ENCODE measurements at regions not wholly inside any gene's neighbourhood (a gene's known extent, or its start where the extent isn't known, plus 50 kb on each side); places are given as distances from the start of the nearest gene placed in this dataset.

- no peak overlapping the region for H3K27ac Mint-ChIP-seq
- no peaks in the 10 kb centered on the region for H3K9me3 Mint-ChIP-seq
- CTCF ChIA-PET, result interaction anchor here (2.8 kb wide), 1 partner anchor 55 kb away, joined by 6 read pairs; no protein-coding TSS in a partner anchor
- no peaks in the 10 kb centered on the region for H3K36me3 Mint-ChIP-seq (ENCODE audit: low read depth)
- H3K4me3 Mint-ChIP-seq, result no peak overlapping the region
- H3K4me1 Mint-ChIP-seq, result peaks cover 2% of the 10 kb centered on the region
- POLR2A ChIA-PET, result no interaction called here
- H3K27me3 Mint-ChIP-seq, result peaks cover 7% of the 10 kb centered on the region
- DNase-seq, result no peak
These were observed 69.1 kb upstream of the SNRK start for GRCh38 chr3:43217206-43217605.

- H3K4me3 Mint-ChIP-seq, result no peak overlapping the region
- DNase-seq, result no peak
- H3K9me3 Mint-ChIP-seq, result no peaks in the 10 kb centered on the region
- H3K27ac Mint-ChIP-seq, result no peak overlapping the region
- H3K4me1 Mint-ChIP-seq, result peaks cover 2% of the 10 kb centered on the region
- ChIA-PET POLR2A (no interaction called here), CTCF (interaction anchor here (1.0 kb wide), 1 partner anchor 162 kb away, joined by 3 read pairs; no protein-coding TSS in a partner anchor)
- H3K36me3 Mint-ChIP-seq (ENCODE audit: low read depth), result no peaks in the 10 kb centered on the region
- peaks cover 7% of the 10 kb centered on the region for H3K27me3 Mint-ChIP-seq
These were observed 70.6 kb upstream of the SNRK start for GRCh38 chr3:43215663-43216275.

GRCh38 chr3:43215138-43215537 is 71.2 kb upstream of the SNRK start:
- Mint-ChIP-seq H3K36me3 (ENCODE audit: low read depth) (no peaks in the 10 kb centered on the region), H3K4me3 (no peak overlapping the region), H3K9me3 (no peaks in the 10 kb centered on the region), H3K4me1 (no peaks in the 10 kb centered on the region), H3K27ac (no peak overlapping the region), H3K27me3 (peaks cover 8% of the 10 kb centered on the region)
- no peak for DNase-seq
- ChIA-PET CTCF (interaction anchor here (1.0 kb wide), 1 partner anchor 163 kb away, joined by 3 read pairs; no protein-coding TSS in a partner anchor), POLR2A (no interaction called here)

- no peaks in the 10 kb centered on the region for H3K4me1 Mint-ChIP-seq
- H3K36me3 Mint-ChIP-seq (ENCODE audit: low read depth), result no peaks in the 10 kb centered on the region
- ChIA-PET POLR2A (no interaction called here), CTCF (no interaction called here)
- no peaks in the 10 kb centered on the region for H3K9me3 Mint-ChIP-seq
- H3K4me3 Mint-ChIP-seq, result no peak overlapping the region
- peaks cover 8% of the 10 kb centered on the region for H3K27me3 Mint-ChIP-seq
- no peak for DNase-seq
- H3K27ac Mint-ChIP-seq, result no peak overlapping the region
These were observed 71.7 kb upstream of the SNRK start for GRCh38 chr3:43214616-43215015.

GRCh38 chr3:43213631-43214030 is 72.7 kb upstream of the SNRK start:
- Mint-ChIP-seq H3K27ac (no peak overlapping the region), H3K9me3 (no peaks in the 10 kb centered on the region), H3K36me3 (ENCODE audit: low read depth) (no peaks in the 10 kb centered on the region), H3K4me1 (no peaks in the 10 kb centered on the region), H3K4me3 (no peak overlapping the region), H3K27me3 (peaks cover 8% of the 10 kb centered on the region)
- CTCF ChIA-PET, result interaction anchor here (1.0 kb wide), 1 partner anchor 51 kb away, joined by 3 read pairs; no protein-coding TSS in a partner anchor
- DNase-seq, result no peak
- POLR2A ChIA-PET, result no interaction called here

GRCh38 chr3:43212914-43213611 is 73.3 kb upstream of the SNRK start:
- Mint-ChIP-seq H3K27ac (no peak overlapping the region), H3K27me3 (peaks cover 8% of the 10 kb centered on the region), H3K9me3 (no peaks in the 10 kb centered on the region), H3K4me1 (no peaks in the 10 kb centered on the region), H3K4me3 (no peak overlapping the region), H3K36me3 (ENCODE audit: low read depth) (no peaks in the 10 kb centered on the region)
- ChIA-PET CTCF (interaction anchor here (1.0 kb wide), 1 partner anchor 50 kb away, joined by 3 read pairs; no protein-coding TSS in a partner anchor), POLR2A (no interaction called here)
- no peak for DNase-seq

GRCh38 chr3:43211681-43212080 is 74.7 kb upstream of the SNRK start:
- Mint-ChIP-seq H3K27me3 (peaks cover 8% of the 10 kb centered on the region), H3K4me1 (no peaks in the 10 kb centered on the region), H3K4me3 (no peak overlapping the region), H3K27ac (no peak overlapping the region), H3K9me3 (no peaks in the 10 kb centered on the region), H3K36me3 (ENCODE audit: low read depth) (no peaks in the 10 kb centered on the region)
- ChIA-PET POLR2A (no interaction called here), CTCF (interaction anchor here (0.8 kb wide), 1 partner anchor 12 kb away, joined by 3 read pairs; no protein-coding TSS in a partner anchor)
- DNase-seq, result no peak

GRCh38 chr3:43210049-43211027 is 76.0 kb upstream of the SNRK start:
- ChIA-PET POLR2A (no interaction called here), CTCF (no interaction called here)
- no peak for DNase-seq
- no peaks in the 10 kb centered on the region for H3K36me3 Mint-ChIP-seq (ENCODE audit: low read depth)
- H3K27me3 Mint-ChIP-seq, result peaks cover 5% of the 10 kb centered on the region
- no peak overlapping the region for H3K4me3 Mint-ChIP-seq
- H3K4me1 Mint-ChIP-seq, result no peaks in the 10 kb centered on the region
- H3K9me3 Mint-ChIP-seq, result no peaks in the 10 kb centered on the region
- no peak overlapping the region for H3K27ac Mint-ChIP-seq

- POLR2A ChIA-PET, result no interaction called here
- DNase-seq, result no peak
- Mint-ChIP-seq H3K4me1 (no peaks in the 10 kb centered on the region), H3K4me3 (no peak overlapping the region), H3K9me3 (no peaks in the 10 kb centered on the region), H3K36me3 (ENCODE audit: low read depth) (no peaks in the 10 kb centered on the region), H3K27me3 (peaks cover 1% of the 10 kb centered on the region), H3K27ac (no peak overlapping the region)
- CTCF ChIA-PET, result no interaction called here
These were observed 78.7 kb upstream of the SNRK start for GRCh38 chr3:43207628-43208085.

GRCh38 chr3:43206632-43207031 is 79.7 kb upstream of the SNRK start:
- Mint-ChIP-seq H3K9me3 (no peaks in the 10 kb centered on the region), H3K27me3 (peaks cover 1% of the 10 kb centered on the region), H3K4me3 (no peak overlapping the region), H3K27ac (no peak overlapping the region), H3K4me1 (no peaks in the 10 kb centered on the region), H3K36me3 (ENCODE audit: low read depth) (no peaks in the 10 kb centered on the region)
- CTCF ChIA-PET, result no interaction called here
- DNase-seq, result no peak
- POLR2A ChIA-PET, result no interaction called here

GRCh38 chr3:43206105-43206504 is 80.2 kb upstream of the SNRK start:
- ChIA-PET POLR2A (no interaction called here), CTCF (no interaction called here)
- no peaks in the 10 kb centered on the region for H3K36me3 Mint-ChIP-seq (ENCODE audit: low read depth)
- H3K4me3 Mint-ChIP-seq, result no peak overlapping the region
- peaks cover 4% of the 10 kb centered on the region for H3K27me3 Mint-ChIP-seq
- H3K9me3 Mint-ChIP-seq, result no peaks in the 10 kb centered on the region
- no peaks in the 10 kb centered on the region for H3K4me1 Mint-ChIP-seq
- no peak for DNase-seq
- H3K27ac Mint-ChIP-seq, result no peak overlapping the region

- ChIA-PET CTCF (no interaction called here), POLR2A (no interaction called here)
- Mint-ChIP-seq H3K4me1 (peaks cover 13% of the 10 kb centered on the region), H3K9me3 (peaks cover 3% of the 10 kb centered on the region), H3K36me3 (ENCODE audit: low read depth) (peaks cover 6% of the 10 kb centered on the region), H3K27me3 (peaks cover 18% of the 10 kb centered on the region), H3K4me3 (no peak overlapping the region), H3K27ac (no peak overlapping the region)
- DNase-seq, result no peak
These were observed 83.3 kb upstream of the SNRK start for GRCh38 chr3:43203022-43203421.

- Mint-ChIP-seq H3K27me3 (peaks cover 21% of the 10 kb centered on the region), H3K27ac (no peak overlapping the region), H3K4me3 (no peak overlapping the region), H3K36me3 (ENCODE audit: low read depth) (peaks cover 6% of the 10 kb centered on the region), H3K9me3 (peaks cover 3% of the 10 kb centered on the region), H3K4me1 (peaks cover 13% of the 10 kb centered on the region)
- no peak for DNase-seq
- ChIA-PET POLR2A (no interaction called here), CTCF (no interaction called here)
These were observed 84.8 kb upstream of the SNRK start for GRCh38 chr3:43201581-43201980.

Data from activated CD4-positive, alpha-beta memory T cell treated with anti-CD3 and anti-CD28 coated beads, Interleukin-2, amount 10 ng/mL, durations not matched to agents 7 days and 5 days (primary cell).